K562 (cell line): ENCODE measurements at regions not wholly inside any gene's neighbourhood (a gene's known extent, or its start where the extent isn't known, plus 50 kb on each side); places are given as distances from the start of the nearest gene placed in this dataset.

Experiments used
- ATAC-seq: fragments of 200-7000 bp; cut with Tn5 transposase; 3 replicates; pipeline ENCODE4 v1.9.1; 2020; ENCODE audit warnings: moderate library complexity
- BruUV-seq: library from RNA; stranded (reverse); fragments of 400-500 nt; replicated peaks from 2 replicates; lab custom pipeline; 2021; lab: Mats Ljungman, UMichigan
- CTCF ChIA-PET: fragments of 300-600 bp; formaldehyde crosslinking; extraction: SDS; loops from one replicate; lab custom pipeline; 2021; ENCODE audit warnings: low intra/inter-chr PET ratio; lab: Yijun Ruan, JAX
- POLR2A ChIA-PET: fragments of 300-600, 350-650 bp; sonication (Branson Sonifier 250); formaldehyde crosslinking; extraction: SDS; loops from one replicate; lab custom pipeline; 2021; ENCODE audit warnings: antibody characterized with exemption, inconsistent platforms; lab: Yijun Ruan, JAX
- DNase-seq, 4 experiments: peaks; one replicate each; pipeline versions ENCODE4 v3.0.0 to v3.0.0-alpha.2; 2011 to 2018; ENCODE audit warnings: low spot score in 3 of 4, mixed read lengths in 3 of 4; ENCODE audit errors: extremely low read depth in 1 of 4
- FAIRE-seq: peaks from 2 replicates; lab custom pipeline; 2011; peaks lifted over from hg19 to GRCh38; lab: Jason Lieb, UNC
- H2AFZ ChIP-seq: 2 replicates; pipeline ENCODE4 v1.6.0; 2011; ENCODE audit warnings: low read depth, low read length, control low read depth, inconsistent platforms
- H3K27ac ChIP-seq: fragments of 200-600 bp; 3 replicates; pipeline ENCODE4 v1.8.0; 2011; ENCODE audit warnings: low read depth, mild to moderate bottlenecking, control low read depth, inconsistent platforms, low read length, moderate library complexity, mixed read lengths; ENCODE audit errors: extremely low read depth
- H3K27me3 ChIP-seq, 2 experiments: fragments of 300-600 bp in 1 of 2; 2 replicates in 1 of 2; 3 replicates in 1 of 2; pipeline versions ENCODE4 v1.6.0 to v1.8.0; 2011; ENCODE audit warnings: inconsistent platforms in 2 of 2, low read length in 2 of 2, mild to moderate bottlenecking in 1 of 2, mixed read lengths in 1 of 2, moderate library complexity in 1 of 2; ENCODE audit not compliant: control insufficient read depth in 2 of 2, insufficient read depth in 2 of 2
- H3K36me3 ChIP-seq: fragments of 300-600 bp; 3 replicates; pipeline ENCODE4 v1.8.0; 2011; ENCODE audit warnings: mild to moderate bottlenecking, low read length, inconsistent platforms; ENCODE audit not compliant: control insufficient read depth, insufficient read depth
- H3K4me1 ChIP-seq, 2 experiments: fragments of 200-600 bp in 1 of 2; replicated peaks in 1 of 2; 2 replicates in 1 of 2; 3 replicates in 1 of 2; pipeline versions ENCODE4 v1.5.1 to v1.8.0; 2011; ENCODE audit warnings: inconsistent platforms in 2 of 2, low read length in 2 of 2, mild to moderate bottlenecking in 1 of 2, mixed read lengths in 1 of 2, moderate library complexity in 1 of 2; ENCODE audit not compliant: control insufficient read depth in 2 of 2, insufficient read depth in 2 of 2
- H3K4me2 ChIP-seq: 2 replicates; pipeline ENCODE4 v1.6.1; 2011; ENCODE audit warnings: low read length, control low read depth, inconsistent platforms, mixed read lengths; ENCODE audit not compliant: insufficient read depth
- H3K4me3 ChIP-seq: fragments of 200-600 bp; sonication (generic), shearing (Covaris generic); 2 replicates; pipeline ENCODE4 v1.5.1; 2016; ENCODE audit warnings: control low read depth, inconsistent platforms
- H3K79me2 ChIP-seq: fragments of 200-600 bp; 3 replicates; pipeline ENCODE4 v1.8.0; 2011; ENCODE audit warnings: low read length, inconsistent platforms; ENCODE audit not compliant: control insufficient read depth, insufficient read depth
- H3K9ac ChIP-seq, 2 experiments: 2 replicates each; pipeline versions ENCODE4 v1.6.0 to v1.6.1; 2011; ENCODE audit warnings: low read depth in 2 of 2, low read length in 2 of 2, control low read depth in 1 of 2, inconsistent platforms in 1 of 2, mild to moderate bottlenecking in 1 of 2, mixed read lengths in 1 of 2; ENCODE audit not compliant: insufficient read depth in 1 of 2
- H3K9me1 ChIP-seq: one replicate; pipeline ENCODE4 v1.6.0; 2011; ENCODE audit warnings: inconsistent platforms, mild to moderate bottlenecking, low read length, moderate library complexity; ENCODE audit not compliant: control insufficient read depth, insufficient read depth
- H3K9me3 ChIP-seq: replicated peaks from 2 replicates; pipeline ENCODE4 v1.5.1; 2011; ENCODE audit warnings: low read depth, low read length, inconsistent platforms; ENCODE audit not compliant: control insufficient read depth, insufficient read depth
- H4K20me1 ChIP-seq: replicated peaks from 2 replicates; pipeline ENCODE4 v1.6.1; 2011; ENCODE audit warnings: low read length, inconsistent platforms, mixed read lengths; ENCODE audit not compliant: control insufficient read depth, insufficient read depth
- CHAMP1 ChIP-seq: fragments of 450-650 bp; IDR thresholded peaks from 2 replicates; pipeline ENCODE4 v1.6.1; 2016; ENCODE audit warnings: mild to moderate bottlenecking
- FOSL1 ChIP-seq: fragments of 200-800 bp; sonication (Bioruptor generic); conservative IDR thresholded peaks from 2 replicates; pipeline ENCODE4 v1.6.1; 2016; ENCODE audit warnings: missing genetic modification characterization, missing compliant biosample characterization
- FOXO4 ChIP-seq: fragments of 450-650 bp; formaldehyde crosslinking; IDR thresholded peaks from 2 replicates; pipeline ENCODE4 v1.4.0; 2020; ENCODE audit warnings: mild to moderate bottlenecking, moderate library complexity
- GTF3C2 ChIP-seq: IDR thresholded peaks from 3 replicates; pipeline ENCODE4 v1.6.1; 2011; ENCODE audit warnings: borderline replicate concordance, mild to moderate bottlenecking, moderate library complexity; ENCODE audit not compliant: insufficient read length; ENCODE audit errors: extremely low read depth
- MAX ChIP-seq: sonication (generic); formaldehyde crosslinking; IDR thresholded peaks from 2 replicates; pipeline ENCODE4 v1.9.0; 2022; ENCODE audit warnings: mild to moderate bottlenecking, missing genetic modification reagents
- POLR2G ChIP-seq: fragments of 200-400 bp; formaldehyde crosslinking; IDR thresholded peaks from 2 replicates; pipeline ENCODE4 v1.6.1; 2017; ENCODE audit warnings: low read depth, mild to moderate bottlenecking, antibody characterized with exemption, low read length, moderate library complexity
- SMAD1 ChIP-seq: fragments of 150-350 bp; IDR thresholded peaks from 2 replicates; pipeline ENCODE4 v1.6.1; 2014; ENCODE audit warnings: low read length, low read depth; ENCODE audit not compliant: partially characterized antibody
- ZBTB17 ChIP-seq: fragments of 450-650 bp; formaldehyde crosslinking; IDR thresholded peaks from 2 replicates; pipeline ENCODE4 v1.4.0; 2020; ENCODE audit warnings: mild to moderate bottlenecking
- ZC3H4 ChIP-seq: sonication (generic); formaldehyde crosslinking; IDR thresholded peaks from 2 replicates; pipeline ENCODE4 v1.9.0; 2021; ENCODE audit warnings: missing genetic modification reagents, borderline replicate concordance
- ZNF263 ChIP-seq: sonication (generic); formaldehyde crosslinking; IDR thresholded peaks from 2 replicates; pipeline ENCODE4 v1.8.0; 2022; ENCODE audit warnings: mild to moderate bottlenecking, missing genetic modification reagents, borderline replicate concordance
- ZNF57 ChIP-seq: fragments of 450-650 bp; formaldehyde crosslinking; IDR thresholded peaks from 2 replicates; pipeline ENCODE4 v1.4.0; 2020; ENCODE audit warnings: mild to moderate bottlenecking, moderate library complexity
- WGBS: fragments of 100-300 bp; shearing (Covaris generic); methylation state at CpG from one replicate; pipeline ENCODE4 v1.1.6; 2016; ENCODE audit warnings: low coverage, mixed read lengths; ENCODE audit not compliant: insufficient coverage; ENCODE audit errors: missing lambda C conversion rate; 5-methylcytosine and 5-hydroxymethylcytosine counted together
- in situ Hi-C: fragments of 300-500 bp; cut with MboI; formaldehyde crosslinking; loops from 4 replicates; pipeline ENCODE4 v1.15.0; 2018; ENCODE audit warnings: inconsistent platforms, mixed read lengths
- intact Hi-C: fragments of 100-400 bp; cut with micrococcal nuclease; formaldehyde crosslinking; loops from 2 replicates; pipeline ENCODE4 v1.14.2; 2022

GRCh38 chr7:1298931-1299885 is 66.5 kb downstream of the UNCX start:
- Histone ChIP-seq H3K4me3 (no peak overlapping the region), H3K27ac (no peak overlapping the region), H3K4me2 (no peak overlapping the region), H2AFZ (no peak overlapping the region), H3K9me3 (no peaks in the 10 kb centered on the region), H3K27me3 (peaks cover 30 to 61% of the 10 kb centered on the region in 2 experiments), H3K9me1 (no peaks in the 10 kb centered on the region), H4K20me1 (peaks cover 10% of the 10 kb centered on the region; the same call in 1 of the 2 replicates), H3K9ac (no peak overlapping the region), H3K79me2 (no peaks in the 10 kb centered on the region), H3K36me3 (no peaks in the 10 kb centered on the region), H3K4me1 (peaks cover 0 to 29% of the 10 kb centered on the region in 2 experiments; a peak in 2 of 5 replicates)
- ChIA-PET POLR2A (interaction anchor here (0.6 kb wide), 1 partner anchor 302 kb away, joined by 3 read pairs; no protein-coding TSS in a partner anchor), CTCF (no interaction called here)
- DNase-seq (no peak), FAIRE-seq (no peak), ATAC-seq (no peak; the same call in 2 of the 3 replicates)
- in situ Hi-C loops = no loop called here
- BruUV-seq = no TSS peak
- intact Hi-C loops = no loop called here
- 5% methylated on average over 22 of the region's 30 CpGs for WGBS
- TF ChIP-seq POLR2G (no peak), ZC3H4 (CRISPR knock-in tag) (no peak), GTF3C2 (no peak), CHAMP1 (no peak), FOSL1 (no peak), MAX (CRISPR knock-in tag) (no peak), ZBTB17 (CRISPR knock-in tag) (no peak), ZNF263 (CRISPR knock-in tag) (no peak), SMAD1 (no peak), ZNF57 (CRISPR knock-in tag) (no peak), FOXO4 (CRISPR knock-in tag) (no peak)
